RKO (cell line): ENCODE measurements at regions not wholly inside any gene's neighbourhood (a gene's known extent, or its start where the extent isn't known, plus 50 kb on each side); places are given as distances from the start of the nearest gene placed in this dataset.
A peak's percentile ranks its signal among the peaks of the same experiment; 100 is the strongest.

Experiments used
- DNase-seq: peaks from one replicate; pipeline ENCODE4 v3.0.0-alpha.2; 2016; ENCODE audit warnings: low spot score

GRCh38 chr4:184879271-184879670 lies 53.5 kb upstream of the ACSL1 start:
- DNase-seq: no peak

GRCh38 chr4:184882276-184882675 lies 56.5 kb upstream of the ACSL1 start:
- no peak for DNase-seq

GRCh38 chr4:184883024-184883423 lies 57.3 kb upstream of the ACSL1 start:
- no peak for DNase-seq

- DNase-seq: no peak
These were observed 59.1 kb upstream of the ACSL1 start for GRCh38 chr4:184884883-184885282.

GRCh38 chr4:184885602-184886001 lies 59.8 kb upstream of the ACSL1 start:
- DNase-seq: peak; percentile 11

GRCh38 chr4:184887333-184887732 lies 61.6 kb upstream of the ACSL1 start:
- no peak for DNase-seq

- no peak for DNase-seq
These were observed 62.2 kb upstream of the ACSL1 start for GRCh38 chr4:184887947-184888346.

- DNase-seq: no peak
These were observed 64.0 kb upstream of the ACSL1 start for GRCh38 chr4:184889666-184890335.

- no peak for DNase-seq
These were observed 64.7 kb upstream of the ACSL1 start for GRCh38 chr4:184890499-184890898.

GRCh38 chr4:184891816-184892397 lies 66.1 kb upstream of the ACSL1 start:
- DNase-seq: no peak

GRCh38 chr4:184892999-184893398 lies 67.2 kb upstream of the ACSL1 start:
- no peak for DNase-seq

- DNase-seq: no peak
These were observed 68.2 kb upstream of the ACSL1 start for GRCh38 chr4:184893801-184894571.

GRCh38 chr4:184895012-184895695 lies 69.4 kb upstream of the ACSL1 start:
- no peak for DNase-seq

GRCh38 chr4:184896868-184897715 lies 71.3 kb upstream of the ACSL1 start:
- DNase-seq: no peak

- DNase-seq: no peak
These were observed 72.1 kb upstream of the ACSL1 start for GRCh38 chr4:184897895-184898294.

- DNase-seq: no peak
These were observed 73.0 kb upstream of the ACSL1 start for GRCh38 chr4:184898793-184899192.

- DNase-seq: no peak
These were observed 73.7 kb upstream of the ACSL1 start for GRCh38 chr4:184899261-184900134.

- DNase-seq: no peak
These were observed 74.4 kb upstream of the ACSL1 start for GRCh38 chr4:184900184-184900583.

- DNase-seq: no peak
These were observed 76.8 kb upstream of the ACSL1 start for GRCh38 chr4:184902550-184902949.

GRCh38 chr4:184906480-184907097 lies 80.8 kb upstream of the ACSL1 start:
- no peak for DNase-seq
